Left colon (tissue), 2 donors: ENCODE measurements at regions not wholly inside any gene's neighbourhood (a gene's known extent, or its start where the extent isn't known, plus 50 kb on each side); places are given as distances from the start of the nearest gene placed in this dataset.
A peak's percentile ranks its signal among the peaks of the same experiment; 100 is the strongest.

Experiments used
- ATAC-seq: fragments of 200-7000 bp; cut with Tn5 transposase; one replicate; pipeline ENCODE4 v1.9.1; 2020; ENCODE audit warnings: mild to moderate bottlenecking, moderate library complexity
- DNase-seq, 2 donors: peaks; one replicate each; pipeline ENCODE4 v3.0.0-alpha.2; 2020
- intact Hi-C, 2 donors: fragments of 100-400 bp; cut with DNase I in 1 of 2; cut with micrococcal nuclease in 1 of 2; formaldehyde crosslinking; loops; one replicate each; pipeline versions ENCODE4 v1.11.2 to v1.14.0; 2022; cut with DNase I, micrococcal nuclease
- donor health status: DM: no; HTN: no; CAD: no.
- donor health status: DM: yes; HTN: yes; CAD: no.

- no peak for DNase-seq
These were observed 90.1 kb upstream of the RPL34 start for GRCh38 chr4:108529984-108530905.

DNA sequence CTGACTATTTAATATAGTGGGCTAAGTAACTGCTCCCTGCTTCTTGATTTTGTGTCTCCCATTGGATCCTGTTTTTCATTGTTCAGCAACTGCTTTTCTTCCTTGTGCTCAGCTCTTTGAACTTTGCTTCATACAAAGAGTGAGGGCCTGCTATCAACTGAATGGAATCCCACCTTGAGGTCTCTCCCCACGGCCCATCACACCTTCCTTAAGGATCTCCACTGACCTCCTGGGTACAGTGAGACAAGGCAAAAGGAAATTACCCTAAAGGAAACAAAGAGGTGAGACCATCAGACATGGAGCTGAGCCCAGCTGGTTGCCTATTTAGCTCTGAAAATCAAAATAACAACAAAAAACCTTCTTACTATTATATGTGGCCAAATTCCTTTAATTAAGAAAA lies 91.3 kb upstream of the RPL34 start:
- intact Hi-C loops = no loop called here
- no peak for DNase-seq
- ATAC-seq = no peak

More at GRCh38 chr4:108529984-108530905, 90.1 kb upstream of the RPL34 start:
- intact Hi-C loops = no loop called here
- no peak for ATAC-seq

GRCh38 chr4:108527723-108528122 lies 92.7 kb upstream of the RPL34 start:
- intact Hi-C loops = no loop called here
- DNase-seq = no peak
- ATAC-seq = no peak

DNA sequence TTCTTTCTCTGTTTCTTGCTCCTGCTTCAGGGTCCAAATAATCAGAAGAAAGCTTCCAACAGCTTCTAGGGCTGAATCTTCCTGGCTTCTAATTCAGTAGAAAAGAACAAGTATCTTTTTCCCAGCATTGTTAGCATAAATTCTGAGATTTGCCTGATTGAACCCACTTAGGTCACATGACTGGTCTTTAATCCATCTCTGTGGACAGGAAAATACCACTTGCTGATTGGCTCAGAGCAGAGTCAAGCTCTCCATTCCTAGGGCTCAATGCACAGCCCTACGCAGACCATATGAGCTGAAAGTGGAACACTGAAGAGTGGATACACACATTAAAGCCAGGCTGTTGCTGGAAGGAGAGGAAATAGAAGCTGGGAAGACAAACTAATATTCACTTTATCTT lies 99.6 kb upstream of the RPL34 start:
- ATAC-seq (no peak), DNase-seq (no peak)
- intact Hi-C loops = no loop called here

- DNase-seq = no peak
- intact Hi-C loops = no loop called here
- no peak for ATAC-seq
These were observed 100.3 kb upstream of the RPL34 start for GRCh38 chr4:108519911-108520601.

DNA sequence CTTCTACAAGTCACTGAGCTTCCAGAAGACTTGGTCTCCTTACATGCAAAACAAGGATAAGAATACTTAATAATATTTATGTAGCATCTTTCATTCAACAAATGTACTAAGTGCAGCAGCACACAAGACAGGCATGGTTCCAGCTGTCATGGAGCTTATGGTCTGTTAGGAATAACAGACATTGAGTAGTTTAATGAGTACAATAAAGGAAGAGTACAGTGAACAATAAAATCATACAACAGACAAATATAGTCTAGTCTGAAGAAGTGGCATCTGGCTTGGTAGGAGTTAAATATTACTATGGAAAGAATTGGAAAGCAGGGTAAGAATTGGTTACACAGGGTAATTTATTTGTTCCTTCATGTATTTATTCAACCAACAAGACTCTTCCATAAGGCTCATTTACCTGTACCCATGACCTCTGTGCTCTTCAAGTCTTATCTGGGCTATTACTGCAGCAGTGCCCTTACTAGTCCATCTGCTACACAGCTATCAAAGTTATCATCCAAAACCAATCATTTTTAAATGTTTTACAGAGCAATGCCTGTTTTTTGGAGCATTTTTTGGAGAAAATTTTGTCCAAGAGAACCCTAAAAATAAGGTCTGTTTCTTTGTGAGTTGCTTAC lies 101.1 kb upstream of the RPL34 start:
- intact Hi-C loops = no loop called here
- no peak for DNase-seq
- peak; percentile 76 for ATAC-seq

DNA sequence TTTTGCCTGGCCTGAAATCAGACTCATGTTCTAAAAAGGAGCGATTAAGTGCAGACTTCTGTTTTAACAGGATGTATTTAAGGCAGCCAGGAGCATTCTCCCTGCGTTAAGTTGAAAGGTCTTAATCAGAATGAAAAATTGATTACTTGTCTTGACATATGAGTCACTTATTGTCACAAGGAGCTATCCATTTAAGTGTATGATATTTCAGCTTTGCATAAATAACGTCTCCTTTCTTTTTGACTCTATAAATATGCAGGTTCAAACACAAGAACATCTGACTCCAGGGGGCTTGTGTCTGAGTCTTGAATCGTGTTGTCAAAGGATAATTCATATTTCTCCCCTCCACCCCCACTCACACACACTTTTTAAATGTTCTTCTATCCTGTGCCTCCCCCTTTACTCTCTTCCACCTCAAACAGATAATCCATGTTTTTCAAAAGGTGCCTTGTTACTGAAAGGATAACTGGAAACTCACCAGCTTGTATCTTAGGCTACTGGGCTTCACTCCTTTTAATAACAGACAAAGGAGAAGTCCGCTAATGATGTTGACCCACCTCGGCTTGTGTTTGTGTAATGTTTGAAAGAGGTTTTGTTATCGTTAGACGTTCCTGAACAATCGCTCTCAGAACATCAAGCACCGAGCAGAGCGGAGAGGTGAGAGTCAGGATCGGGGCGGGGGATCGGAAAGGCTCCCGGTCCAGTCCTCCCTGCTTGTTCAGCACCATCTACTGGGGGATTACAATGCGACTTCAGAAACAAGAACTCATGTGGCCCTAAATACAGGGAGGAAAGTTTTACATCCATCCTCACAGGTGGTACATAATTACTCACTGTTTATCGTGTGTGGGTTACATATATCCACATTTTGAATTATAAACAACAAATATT lies 107.5 kb upstream of the RPL34 start:
- intact Hi-C loops = no loop called here
- DNase-seq (peak in 1 of 2 donors; percentile 5), ATAC-seq (peak; percentile 38)

DNA sequence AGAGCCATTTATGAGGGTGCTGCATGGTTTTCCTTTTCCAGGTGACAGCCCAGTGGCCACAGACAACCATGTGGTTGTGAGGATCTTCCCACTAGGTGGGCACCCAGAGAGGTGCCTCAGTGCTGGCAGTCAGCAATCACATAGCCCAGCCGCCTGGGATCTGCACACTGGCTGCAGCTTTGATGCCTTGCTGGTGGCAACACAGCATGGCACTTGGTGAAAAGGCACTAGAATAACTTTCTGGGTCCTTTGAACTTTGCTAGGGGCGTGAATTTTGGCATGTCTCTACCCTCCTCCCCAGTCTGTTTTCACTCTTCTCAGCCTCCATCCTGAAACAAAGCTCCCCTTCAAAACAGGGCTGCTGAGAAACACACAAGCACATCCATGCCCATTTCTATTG lies 108.8 kb upstream of the RPL34 start:
- no peak for ATAC-seq
- intact Hi-C loops = no loop called here

DNA sequence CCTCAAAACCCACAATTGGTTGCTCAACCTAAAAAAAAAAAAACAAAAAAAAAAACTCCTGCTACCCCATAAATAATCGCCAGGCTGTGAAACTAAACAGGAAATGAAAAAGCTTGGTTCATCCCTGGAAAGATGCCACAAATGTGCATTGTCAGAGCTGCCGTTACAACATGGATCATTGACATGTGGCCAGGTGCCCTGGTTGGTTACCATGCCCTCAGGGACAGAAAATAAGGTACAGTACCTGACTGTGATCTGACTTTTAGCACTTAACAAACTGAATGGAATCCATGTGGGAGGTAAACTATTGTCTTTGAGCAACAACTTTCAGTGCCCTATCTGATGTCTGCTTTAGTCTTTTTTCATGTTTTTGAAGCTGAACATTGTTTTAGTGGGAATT lies 118.0 kb upstream of the RPL34 start:
- ATAC-seq (no peak), DNase-seq (no peak)
- intact Hi-C loops = no loop called here

More for the DNA sequence above, 108.8 kb upstream of the RPL34 start:
- DNase-seq = no peak

- ATAC-seq (no peak), DNase-seq (no peak)
- intact Hi-C loops = no loop called here
These were observed 121.5 kb upstream of the RPL34 start for GRCh38 chr4:108498925-108499324.

DNA sequence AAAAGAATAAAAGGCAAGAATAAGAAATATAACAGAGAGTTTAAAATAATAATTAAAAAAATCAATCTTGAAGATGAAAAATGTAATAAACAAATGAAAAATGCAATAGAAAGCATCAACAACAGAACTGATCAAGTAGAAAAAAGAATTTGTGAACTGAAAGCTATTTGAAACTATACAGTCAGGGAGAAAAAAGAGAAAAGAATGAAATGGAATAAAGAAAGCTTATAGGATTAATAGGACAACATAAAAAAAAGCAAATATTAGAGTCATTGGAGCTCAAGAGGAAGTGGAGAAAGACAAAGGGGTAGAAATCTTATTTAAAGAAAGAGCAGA lies 126.8 kb upstream of the RPL34 start:
- no peak for ATAC-seq
- intact Hi-C loops = no loop called here
- no peak for DNase-seq

DNA sequence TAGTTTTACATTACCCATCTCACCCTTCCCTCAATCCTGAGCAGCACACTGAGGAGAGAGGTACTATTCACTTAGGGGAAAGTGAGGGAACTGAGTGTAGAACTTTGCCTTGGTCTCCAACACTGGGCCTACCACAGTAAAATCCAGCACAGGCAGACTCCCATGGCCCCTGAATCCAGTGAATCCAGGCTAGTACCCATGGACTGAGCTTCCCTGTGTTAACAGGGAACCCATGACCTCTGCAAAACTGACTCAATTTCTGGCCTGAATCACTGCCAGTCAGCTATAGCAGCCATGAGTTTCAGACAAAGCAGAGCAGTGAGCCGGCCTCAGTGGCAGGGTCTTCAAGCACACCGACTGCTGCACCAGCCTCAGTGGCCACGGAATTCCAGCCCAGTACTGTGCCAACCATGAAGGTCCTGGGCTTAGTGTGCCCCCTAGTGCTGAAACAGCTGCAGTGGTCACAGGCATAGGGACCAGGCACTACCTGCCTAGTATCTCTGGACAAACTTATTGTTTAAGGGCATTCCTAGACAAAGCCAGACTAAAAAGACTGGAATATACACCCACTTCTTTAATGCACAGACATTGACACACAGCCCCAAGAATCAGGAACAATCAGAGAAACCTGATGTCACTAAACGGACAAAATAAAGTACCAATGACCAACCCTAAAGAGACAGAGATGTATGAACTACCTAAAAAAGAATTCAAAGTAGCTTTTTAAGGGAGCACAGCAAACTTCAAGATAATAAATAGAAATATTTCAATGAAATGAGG lies 127.4 kb upstream of the RPL34 start:
- peak; percentile 83 for ATAC-seq
- intact Hi-C loops = no loop called here
- peak in 1 of 2 donors; percentile 36 for DNase-seq

- DNase-seq (no peak), ATAC-seq (no peak)
- intact Hi-C loops = no loop called here
These were observed 131.5 kb upstream of the RPL34 start for GRCh38 chr4:108488865-108489264.

GRCh38 chr4:108486046-108486445 lies 134.3 kb upstream of the RPL34 start:
- DNase-seq (no peak), ATAC-seq (no peak)
- intact Hi-C loops = no loop called here

DNA sequence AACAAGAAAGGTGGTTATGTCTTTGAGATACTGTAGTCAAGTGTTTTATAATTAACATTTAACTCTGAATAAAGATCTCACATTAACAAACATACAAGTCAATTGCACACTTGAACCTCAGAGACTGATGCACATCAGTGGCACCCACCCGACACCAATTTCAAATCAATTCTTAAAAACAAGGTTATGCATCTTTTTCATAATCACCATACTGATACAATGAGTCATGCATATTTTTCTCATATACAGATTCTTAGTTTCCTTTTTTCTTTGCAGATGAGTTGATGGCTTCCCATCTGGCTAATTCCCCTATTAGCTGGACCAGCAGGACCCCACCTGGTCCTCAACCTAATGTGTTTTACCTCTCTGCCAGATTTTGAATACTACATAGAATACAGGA lies 136.2 kb upstream of the RPL34 start:
- ATAC-seq = no peak
- intact Hi-C loops = no loop called here
- no peak for DNase-seq

- ATAC-seq (no peak), DNase-seq (no peak)
- intact Hi-C loops = no loop called here
These were observed 136.7 kb upstream of the RPL34 start for GRCh38 chr4:108483650-108484049.

DNA sequence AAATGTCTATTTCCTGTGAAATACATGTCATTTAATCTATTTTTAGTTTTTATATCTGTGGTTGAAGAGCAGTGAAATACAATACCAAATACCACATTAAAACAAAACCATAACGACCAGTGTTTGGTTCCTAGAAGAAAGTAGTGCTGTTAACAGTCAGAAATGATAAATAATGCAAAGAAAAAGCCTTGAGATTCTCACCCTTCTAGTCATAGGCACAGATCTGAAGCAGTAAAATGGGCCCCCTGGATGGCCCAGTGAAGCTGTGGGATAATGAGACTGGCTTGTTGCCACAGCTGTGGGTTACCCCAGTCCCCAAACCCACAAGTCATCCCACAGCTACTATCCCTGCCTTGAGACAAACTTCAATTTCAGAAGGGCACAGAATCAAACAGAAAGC lies 137.3 kb upstream of the RPL34 start:
- intact Hi-C loops = no loop called here
- DNase-seq (no peak), ATAC-seq (no peak)

DNA sequence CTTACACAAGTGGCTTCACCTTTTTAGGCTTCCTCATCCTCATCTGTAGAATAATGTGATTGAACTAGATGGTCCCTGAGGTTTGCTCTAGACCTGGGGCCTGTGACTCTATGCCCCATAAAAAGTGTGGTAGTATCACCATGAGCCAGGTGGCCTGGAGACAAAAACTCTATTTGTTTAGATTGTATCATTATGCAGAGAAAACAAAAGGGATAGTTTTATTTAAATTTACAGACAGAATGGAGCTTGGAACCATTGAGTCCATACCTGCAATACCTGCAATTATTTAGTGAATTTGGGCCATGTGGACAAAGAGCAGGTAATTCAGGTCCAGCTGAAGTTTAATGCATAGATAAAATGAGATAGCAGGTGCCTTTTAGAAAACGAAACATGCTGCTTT lies 139.5 kb upstream of the RPL34 start:
- DNase-seq = no peak
- ATAC-seq = no peak
- intact Hi-C loops = no loop called here
